Caco-2 (cell line): ENCODE measurements at regions not wholly inside any gene's neighbourhood (a gene's known extent, or its start where the extent isn't known, plus 50 kb on each side); places are given as distances from the start of the nearest gene placed in this dataset.

Source experiments
- BruUV-seq: library from RNA; stranded (reverse); fragments of 400-500 nt; replicated peaks from 2 replicates; lab custom pipeline; 2021; lab: Mats Ljungman, UMichigan
- CTCF ChIA-PET: fragments of 300-600 bp; sonication (Branson Sonifier 250); formaldehyde crosslinking; loops from one replicate; lab custom pipeline; 2022; ENCODE audit warnings: antibody characterized with exemption; lab: Charles Lee
- POLR2A ChIA-PET: fragments of 300-600 bp; sonication (Branson Sonifier 250); formaldehyde crosslinking; loops from one replicate; lab custom pipeline; 2022; ENCODE audit warnings: antibody characterized with exemption; lab: Charles Lee
- DNase-seq, 2 experiments: peaks; one replicate each; pipeline versions ENCODE4 v3.0.0 to v3.0.0-alpha.2; 2020 to 2022
- H3K27me3 ChIP-seq: replicated peaks from 2 replicates; pipeline ENCODE4 v1.6.0; 2011; ENCODE audit warnings: low read length; ENCODE audit not compliant: control insufficient read depth, insufficient read depth
- H3K36me3 ChIP-seq: 2 replicates; pipeline ENCODE4 v1.5.1; 2011; ENCODE audit warnings: low read length; ENCODE audit not compliant: control insufficient read depth, insufficient read depth
- H3K4me1 ChIP-seq: fragments of 250-450 bp; sonication (Bioruptor Pico); 2 replicates; pipeline ENCODE4 v1.5.1; 2020; ENCODE audit warnings: mild to moderate bottlenecking
- H3K4me3 ChIP-seq: 2 replicates; pipeline ENCODE4 v1.5.1; 2011; ENCODE audit warnings: low read depth, mild to moderate bottlenecking, control low read depth, low read length
- H3K9me3 ChIP-seq: fragments of 250-450 bp; sonication (Bioruptor Pico); 2 replicates; pipeline ENCODE4 v1.5.1; 2020; ENCODE audit warnings: mild to moderate bottlenecking, moderate library complexity
- H3K27ac Mint-ChIP-seq: one replicate; pipeline ENCODE4 v1.8.0; 2022; ENCODE audit warnings: mixed read lengths; ENCODE audit not compliant: unreplicated experiment
- H3K27me3 Mint-ChIP-seq: one replicate; pipeline ENCODE4 v1.8.0; 2022; ENCODE audit warnings: mixed read lengths; ENCODE audit not compliant: insufficient read depth, unreplicated experiment
- H3K36me3 Mint-ChIP-seq: one replicate; pipeline ENCODE4 v1.8.0; 2022; ENCODE audit warnings: mild to moderate bottlenecking, mixed read lengths; ENCODE audit not compliant: insufficient read depth, unreplicated experiment
- H3K4me1 Mint-ChIP-seq: one replicate; pipeline ENCODE4 v1.8.0; 2022; ENCODE audit warnings: low read depth, mixed read lengths; ENCODE audit not compliant: unreplicated experiment
- H3K4me3 Mint-ChIP-seq: one replicate; pipeline ENCODE4 v1.8.0; 2022; ENCODE audit warnings: mild to moderate bottlenecking, moderate library complexity, mixed read lengths; ENCODE audit not compliant: unreplicated experiment
- H3K9me3 Mint-ChIP-seq: one replicate; pipeline ENCODE4 v1.8.0; 2022; ENCODE audit warnings: mixed read lengths; ENCODE audit not compliant: unreplicated experiment
- CTCF ChIP-seq, 2 experiments: fragments of 200-600 bp in 1 of 2; IDR thresholded peaks; 1 replicate in 1 of 2; 2 replicates in 1 of 2; pipeline versions ENCODE4 v1.5.1 to v1.8.0; 2011 to 2022; ENCODE audit warnings: antibody characterized with exemption in 1 of 2, control low read depth in 1 of 2, inconsistent platforms in 1 of 2, low read depth in 1 of 2, low read length in 1 of 2, mild to moderate bottlenecking in 1 of 2, moderate library complexity in 1 of 2; ENCODE audit not compliant: insufficient read depth in 1 of 2, severe bottlenecking in 1 of 2, unreplicated experiment in 1 of 2
- intact Hi-C: fragments of 100-400 bp; cut with micrococcal nuclease; formaldehyde crosslinking; loops from one replicate; pipeline ENCODE4 v1.10.0; 2022; ENCODE audit not compliant: unreplicated experiment

- POLR2A ChIA-PET = no interaction called here
- Mint-ChIP-seq H3K4me3 (no peak overlapping the region), H3K27ac (no peak overlapping the region), H3K4me1 (no peaks in the 10 kb centered on the region), H3K36me3 (no peaks in the 10 kb centered on the region), H3K9me3 (no peaks in the 10 kb centered on the region), H3K27me3 (peaks cover 3% of the 10 kb centered on the region)
- CTCF ChIA-PET = no interaction called here
- DNase-seq = no peak
- no peaks in the 10 kb centered on the region for H3K9me3 ChIP-seq
- no peak overlapping the region for H3K4me3 ChIP-seq
- no peaks in the 10 kb centered on the region for H3K27me3 ChIP-seq
- intact Hi-C loops = no loop called here
- BruUV-seq = no TSS peak
- H3K36me3 ChIP-seq = no peaks in the 10 kb centered on the region
- no peak for TF ChIP-seq CTCF (IDR thresholded peaks at IDR 0.05; ENCODE audit: insufficient read depth in 1 of 2, low read depth in 1 of 2, low read length in 1 of 2, severe bottlenecking in 1 of 2, unreplicated experiment in 1 of 2)
- no peaks in the 10 kb centered on the region for H3K4me1 ChIP-seq
Observed at GRCh38 chr9:14499976-14500375, 186.0 kb upstream of the NFIB start.

GRCh38 chr9:14498824-14499223 is 184.9 kb upstream of the NFIB start:
- intact Hi-C loops = no loop called here
- H3K27ac Mint-ChIP-seq = no peak overlapping the region
- ChIA-PET CTCF (no interaction called here), POLR2A (no interaction called here)
- no peaks in the 10 kb centered on the region for H3K36me3 ChIP-seq
- no peak for DNase-seq
- no peaks in the 10 kb centered on the region for H3K4me1 ChIP-seq
- H3K4me3 ChIP-seq = no peak overlapping the region
- no peaks in the 10 kb centered on the region for H3K9me3 Mint-ChIP-seq
- H3K27me3 Mint-ChIP-seq = peaks cover 3% of the 10 kb centered on the region
- H3K27me3 ChIP-seq = no peaks in the 10 kb centered on the region
- TF ChIP-seq CTCF (IDR thresholded peaks at IDR 0.05; ENCODE audit: insufficient read depth in 1 of 2, low read depth in 1 of 2, low read length in 1 of 2, severe bottlenecking in 1 of 2, unreplicated experiment in 1 of 2) = no peak
- no peaks in the 10 kb centered on the region for H3K9me3 ChIP-seq
- H3K36me3 Mint-ChIP-seq = no peaks in the 10 kb centered on the region
- no peaks in the 10 kb centered on the region for H3K4me1 Mint-ChIP-seq
- H3K4me3 Mint-ChIP-seq = no peak overlapping the region
- BruUV-seq = no TSS peak

- no TSS peak for BruUV-seq
- no peak for TF ChIP-seq CTCF (IDR thresholded peaks at IDR 0.05; ENCODE audit: insufficient read depth in 1 of 2, low read depth in 1 of 2, low read length in 1 of 2, severe bottlenecking in 1 of 2, unreplicated experiment in 1 of 2)
- no peaks in the 10 kb centered on the region for H3K9me3 Mint-ChIP-seq
- no peaks in the 10 kb centered on the region for H3K27me3 ChIP-seq
- no peak overlapping the region for H3K4me3 ChIP-seq
- no peaks in the 10 kb centered on the region for H3K4me1 Mint-ChIP-seq
- ChIA-PET POLR2A (no interaction called here), CTCF (no interaction called here)
- H3K27ac Mint-ChIP-seq = no peak overlapping the region
- no peaks in the 10 kb centered on the region for H3K27me3 Mint-ChIP-seq
- H3K9me3 ChIP-seq = no peaks in the 10 kb centered on the region
- H3K36me3 ChIP-seq = no peaks in the 10 kb centered on the region
- intact Hi-C loops = no loop called here
- no peak overlapping the region for H3K4me3 Mint-ChIP-seq
- no peak for DNase-seq
- no peaks in the 10 kb centered on the region for H3K4me1 ChIP-seq
- no peaks in the 10 kb centered on the region for H3K36me3 Mint-ChIP-seq
Observed at GRCh38 chr9:14497476-14497875, 183.5 kb upstream of the NFIB start.
